GM23338 (cell line): ENCODE measurements at regions not wholly inside any gene's neighbourhood (a gene's known extent, or its start where the extent isn't known, plus 50 kb on each side); places are given as distances from the start of the nearest gene placed in this dataset.

ENCODE experiments used
- ATAC-seq: fragments of 200-7000 bp; cut with Tn5 transposase; 3 replicates; pipeline ENCODE4 v1.9.1; 2020
- DNase-seq: peaks from one replicate; pipeline ENCODE4 v3.0.0-alpha.2; 2015; ENCODE audit warnings: low spot score
- H2AFZ ChIP-seq: fragments of 200-600 bp; sonication (generic); 2 replicates; pipeline ENCODE4 v1.8.0; 2016; ENCODE audit warnings: antibody characterized with exemption, mild to moderate bottlenecking, moderate library complexity
- H3F3A ChIP-seq: fragments of 200-600 bp; sonication (generic); replicated peaks from 2 replicates; pipeline ENCODE4 v1.8.0; 2017; ENCODE audit warnings: antibody characterized with exemption, mixed run types, low read depth
- H3K27ac ChIP-seq: fragments of 200-600 bp; sonication (generic); 2 replicates; pipeline ENCODE4 v1.6.1; 2016; ENCODE audit warnings: low read depth
- H3K27me3 ChIP-seq: fragments of 200-600 bp; sonication (generic); 2 replicates; pipeline ENCODE4 v1.8.0; 2016; ENCODE audit warnings: mild to moderate bottlenecking, mixed run types, moderate library complexity; ENCODE audit not compliant: insufficient read depth
- H3K36me3 ChIP-seq: fragments of 200-600 bp; sonication (generic); 2 replicates; pipeline ENCODE4 v1.8.0; 2016; ENCODE audit warnings: mild to moderate bottlenecking; ENCODE audit not compliant: insufficient read depth
- H3K4me1 ChIP-seq: fragments of 200-600 bp; sonication (generic); 2 replicates; pipeline ENCODE4 v1.8.0; 2016; ENCODE audit warnings: mild to moderate bottlenecking, moderate library complexity; ENCODE audit not compliant: insufficient read depth
- H3K4me2 ChIP-seq: fragments of 200-600 bp; sonication (generic); 2 replicates; pipeline ENCODE4 v1.7.1; 2017; ENCODE audit warnings: mixed run types
- H3K4me3 ChIP-seq: fragments of 200-600 bp; sonication (generic); 2 replicates; pipeline ENCODE4 v1.6.1; 2016; ENCODE audit warnings: mixed run types
- H3K79me2 ChIP-seq: fragments of 200-600 bp; sonication (generic); replicated peaks from 2 replicates; pipeline ENCODE4 v1.8.0; 2017; ENCODE audit warnings: mild to moderate bottlenecking; ENCODE audit not compliant: insufficient read depth
- H3K9me2 ChIP-seq: fragments of 200-600 bp; sonication (generic); 2 replicates; pipeline ENCODE4 v1.8.0; 2017; ENCODE audit not compliant: insufficient read depth
- H4K20me1 ChIP-seq: fragments of 200-600 bp; sonication (generic); replicated peaks from 2 replicates; pipeline ENCODE4 v1.8.0; 2017; ENCODE audit warnings: mild to moderate bottlenecking; ENCODE audit not compliant: insufficient read depth
- H3K27ac Mint-ChIP-seq: 2 replicates; pipeline ENCODE4 v1.8.0; 2020; ENCODE audit warnings: inconsistent platforms, mild to moderate bottlenecking, moderate library complexity, mixed read lengths
- H3K27me3 Mint-ChIP-seq: 3 replicates; pipeline ENCODE4 v1.8.0; 2022; ENCODE audit warnings: low read depth, mild to moderate bottlenecking, moderate library complexity, mixed read lengths, inconsistent platforms; ENCODE audit not compliant: insufficient read depth, poor library complexity
- H3K36me3 Mint-ChIP-seq: 3 replicates; pipeline ENCODE4 v1.8.0; 2021; ENCODE audit warnings: low read depth, mild to moderate bottlenecking, inconsistent platforms, moderate library complexity, mixed read lengths
- H3K4me1 Mint-ChIP-seq: 3 replicates; pipeline ENCODE4 v1.8.0; 2020; ENCODE audit warnings: mild to moderate bottlenecking, inconsistent platforms, mixed read lengths
- H3K4me3 Mint-ChIP-seq: 3 replicates; pipeline ENCODE4 v1.8.0; 2021; ENCODE audit warnings: moderate library complexity, mild to moderate bottlenecking, inconsistent platforms, mixed read lengths
- H3K9me3 Mint-ChIP-seq: 3 replicates; pipeline ENCODE4 v1.8.0; 2020; ENCODE audit warnings: moderate library complexity, mild to moderate bottlenecking, inconsistent platforms, mixed read lengths
- EZH2 ChIP-seq: fragments of 200-600 bp; sonication (generic); IDR thresholded peaks from one replicate; pipeline ENCODE4 v1.8.0; 2017; ENCODE audit warnings: antibody characterized with exemption, mild to moderate bottlenecking, low read depth; ENCODE audit not compliant: unreplicated experiment
- EZH2phosphoT487 ChIP-seq: fragments of 200-600 bp; sonication (generic); IDR thresholded peaks from one replicate; pipeline ENCODE4 v1.8.1; 2018; ENCODE audit warnings: antibody characterized with exemption; ENCODE audit not compliant: unreplicated experiment
- STAT1 ChIP-seq: IDR thresholded peaks from one replicate; pipeline ENCODE4 v1.6.1; 2016; ENCODE audit warnings: antibody characterized with exemption; ENCODE audit not compliant: unreplicated experiment
- ZNF331 ChIP-seq: fragments of 250-450 bp; sonication (Bioruptor Pico); IDR thresholded peaks from 2 replicates; pipeline ENCODE4 v1.5.0; 2020; ENCODE audit warnings: low read depth, mild to moderate bottlenecking, moderate library complexity
- TF ChIP-seq, protein P1 (sequence below): IDR thresholded peaks from one replicate; pipeline ENCODE4 v1.6.1; 2018; ENCODE audit warnings: antibody characterized with exemption; ENCODE audit not compliant: unreplicated experiment
- TF ChIP-seq, protein P2 (sequence below): IDR thresholded peaks from 2 replicates; pipeline ENCODE4 v1.6.1; 2016; ENCODE audit warnings: antibody characterized with exemption

DNA sequence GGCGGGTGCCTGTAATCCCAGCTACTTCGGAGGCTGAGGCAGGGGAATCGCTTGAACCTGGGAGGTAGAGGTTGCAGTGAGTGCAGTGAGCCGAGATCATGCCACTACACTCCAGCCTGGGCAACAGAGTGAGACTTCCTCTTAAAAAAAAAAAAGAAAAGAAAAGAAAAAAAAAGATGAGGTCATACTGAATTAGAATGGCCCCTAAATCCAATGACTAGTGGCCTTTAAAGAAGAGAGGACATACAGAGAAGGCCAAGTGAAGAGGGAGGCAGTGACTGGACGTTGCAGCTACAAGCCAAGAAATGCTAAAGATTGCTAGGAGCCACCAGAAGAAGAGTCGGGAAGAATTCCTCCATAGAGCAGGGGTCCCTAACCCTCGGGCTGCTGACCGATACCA, 76.9 kb upstream of the TIAM1 start:
- H3K27ac Mint-ChIP-seq, result no peak overlapping the region
- DNase-seq, result no peak
- Histone ChIP-seq H3K9me2 (no peaks in the 10 kb centered on the region), H3K4me3 (no peak overlapping the region), H3K36me3 (no peaks in the 10 kb centered on the region; the same call in 1 of the 2 replicates), H3K27ac (no peak overlapping the region), H3K4me1 (peaks cover 8% of the 10 kb centered on the region), H2AFZ (no peak overlapping the region), H3K4me2 (no peak overlapping the region), H3F3A (no peaks in the 10 kb centered on the region), H3K79me2 (no peaks in the 10 kb centered on the region), H4K20me1 (no peaks in the 10 kb centered on the region), H3K27me3 (no peaks in the 10 kb centered on the region)
- H3K9me3 Mint-ChIP-seq, result no peaks in the 10 kb centered on the region
- H3K4me3 Mint-ChIP-seq, result no peak overlapping the region
- TF ChIP-seq EZH2 (no peak), STAT1 (no peak), ZNF331 (no peak)
- H3K27me3 Mint-ChIP-seq, result peaks cover 5% of the 10 kb centered on the region
- ATAC-seq, result no peak
- H3K36me3 Mint-ChIP-seq, result no peaks in the 10 kb centered on the region
- H3K4me1 Mint-ChIP-seq, result peaks cover 21% of the 10 kb centered on the region

DNA sequence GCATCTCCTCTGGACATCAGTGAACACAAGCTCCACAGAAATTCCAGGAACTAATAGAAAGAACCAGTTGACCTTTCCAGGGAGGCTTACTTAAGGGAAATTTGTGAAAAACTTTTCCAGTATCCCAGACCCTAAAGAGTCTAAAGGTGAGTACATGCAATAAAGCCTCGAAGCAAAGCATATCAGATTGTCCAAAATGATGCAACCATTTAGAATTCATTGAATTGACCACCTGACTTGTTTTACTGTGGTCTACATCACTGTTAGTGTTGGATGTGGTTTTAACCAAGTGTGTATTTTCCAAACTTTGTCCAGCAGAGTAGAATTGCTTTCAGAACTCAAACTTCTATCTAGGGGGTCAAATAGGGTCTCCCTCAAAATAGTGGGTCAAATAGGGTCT, 76.3 kb upstream of the TIAM1 start:
- no peaks in the 10 kb centered on the region for H3F3A ChIP-seq
- no peaks in the 10 kb centered on the region; the same call in 1 of the 2 replicates for H3K36me3 ChIP-seq
- peaks cover 8% of the 10 kb centered on the region for H3K4me1 ChIP-seq
- no peaks in the 10 kb centered on the region for H3K27me3 ChIP-seq
- Mint-ChIP-seq H3K9me3 (no peaks in the 10 kb centered on the region), H3K27ac (no peak overlapping the region), H3K36me3 (no peaks in the 10 kb centered on the region), H3K4me3 (no peak overlapping the region), H3K27me3 (peaks cover 5% of the 10 kb centered on the region), H3K4me1 (peaks cover 18% of the 10 kb centered on the region)
- no peak overlapping the region for H3K27ac ChIP-seq
- ATAC-seq (no peak), DNase-seq (no peak)
- H3K4me3 ChIP-seq, result no peak overlapping the region
- no peaks in the 10 kb centered on the region for H3K9me2 ChIP-seq
- no peaks in the 10 kb centered on the region for H4K20me1 ChIP-seq
- no peak for TF ChIP-seq ZNF331
- TF ChIP-seq, protein P1, sequence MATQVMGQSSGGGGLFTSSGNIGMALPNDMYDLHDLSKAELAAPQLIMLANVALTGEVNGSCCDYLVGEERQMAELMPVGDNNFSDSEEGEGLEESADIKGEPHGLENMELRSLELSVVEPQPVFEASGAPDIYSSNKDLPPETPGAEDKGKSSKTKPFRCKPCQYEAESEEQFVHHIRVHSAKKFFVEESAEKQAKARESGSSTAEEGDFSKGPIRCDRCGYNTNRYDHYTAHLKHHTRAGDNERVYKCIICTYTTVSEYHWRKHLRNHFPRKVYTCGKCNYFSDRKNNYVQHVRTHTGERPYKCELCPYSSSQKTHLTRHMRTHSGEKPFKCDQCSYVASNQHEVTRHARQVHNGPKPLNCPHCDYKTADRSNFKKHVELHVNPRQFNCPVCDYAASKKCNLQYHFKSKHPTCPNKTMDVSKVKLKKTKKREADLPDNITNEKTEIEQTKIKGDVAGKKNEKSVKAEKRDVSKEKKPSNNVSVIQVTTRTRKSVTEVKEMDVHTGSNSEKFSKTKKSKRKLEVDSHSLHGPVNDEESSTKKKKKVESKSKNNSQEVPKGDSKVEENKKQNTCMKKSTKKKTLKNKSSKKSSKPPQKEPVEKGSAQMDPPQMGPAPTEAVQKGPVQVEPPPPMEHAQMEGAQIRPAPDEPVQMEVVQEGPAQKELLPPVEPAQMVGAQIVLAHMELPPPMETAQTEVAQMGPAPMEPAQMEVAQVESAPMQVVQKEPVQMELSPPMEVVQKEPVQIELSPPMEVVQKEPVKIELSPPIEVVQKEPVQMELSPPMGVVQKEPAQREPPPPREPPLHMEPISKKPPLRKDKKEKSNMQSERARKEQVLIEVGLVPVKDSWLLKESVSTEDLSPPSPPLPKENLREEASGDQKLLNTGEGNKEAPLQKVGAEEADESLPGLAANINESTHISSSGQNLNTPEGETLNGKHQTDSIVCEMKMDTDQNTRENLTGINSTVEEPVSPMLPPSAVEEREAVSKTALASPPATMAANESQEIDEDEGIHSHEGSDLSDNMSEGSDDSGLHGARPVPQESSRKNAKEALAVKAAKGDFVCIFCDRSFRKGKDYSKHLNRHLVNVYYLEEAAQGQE, result no peak
- TF ChIP-seq, protein P2, sequence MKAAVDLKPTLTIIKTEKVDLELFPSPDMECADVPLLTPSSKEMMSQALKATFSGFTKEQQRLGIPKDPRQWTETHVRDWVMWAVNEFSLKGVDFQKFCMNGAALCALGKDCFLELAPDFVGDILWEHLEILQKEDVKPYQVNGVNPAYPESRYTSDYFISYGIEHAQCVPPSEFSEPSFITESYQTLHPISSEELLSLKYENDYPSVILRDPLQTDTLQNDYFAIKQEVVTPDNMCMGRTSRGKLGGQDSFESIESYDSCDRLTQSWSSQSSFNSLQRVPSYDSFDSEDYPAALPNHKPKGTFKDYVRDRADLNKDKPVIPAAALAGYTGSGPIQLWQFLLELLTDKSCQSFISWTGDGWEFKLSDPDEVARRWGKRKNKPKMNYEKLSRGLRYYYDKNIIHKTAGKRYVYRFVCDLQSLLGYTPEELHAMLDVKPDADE, result no peak
- no peak for TF ChIP-seq EZH2
- TF ChIP-seq EZH2phosphoT487, result no peak
- no peaks in the 10 kb centered on the region for H3K79me2 ChIP-seq
- no peak overlapping the region for H2AFZ ChIP-seq
- no peak overlapping the region for H3K4me2 ChIP-seq
